GM12872 (cell line): ENCODE measurements at regions not wholly inside any gene's neighbourhood (a gene's known extent, or its start where the extent isn't known, plus 50 kb on each side); places are given as distances from the start of the nearest gene placed in this dataset.

ENCODE experiments used
- TF ChIP-seq, protein P1 (sequence below): IDR thresholded peaks from 3 replicates; pipeline ENCODE4 v1.5.1; 2011; ENCODE audit warnings: low read depth, mild to moderate bottlenecking, low read length, moderate library complexity; ENCODE audit not compliant: insufficient read depth

DNA sequence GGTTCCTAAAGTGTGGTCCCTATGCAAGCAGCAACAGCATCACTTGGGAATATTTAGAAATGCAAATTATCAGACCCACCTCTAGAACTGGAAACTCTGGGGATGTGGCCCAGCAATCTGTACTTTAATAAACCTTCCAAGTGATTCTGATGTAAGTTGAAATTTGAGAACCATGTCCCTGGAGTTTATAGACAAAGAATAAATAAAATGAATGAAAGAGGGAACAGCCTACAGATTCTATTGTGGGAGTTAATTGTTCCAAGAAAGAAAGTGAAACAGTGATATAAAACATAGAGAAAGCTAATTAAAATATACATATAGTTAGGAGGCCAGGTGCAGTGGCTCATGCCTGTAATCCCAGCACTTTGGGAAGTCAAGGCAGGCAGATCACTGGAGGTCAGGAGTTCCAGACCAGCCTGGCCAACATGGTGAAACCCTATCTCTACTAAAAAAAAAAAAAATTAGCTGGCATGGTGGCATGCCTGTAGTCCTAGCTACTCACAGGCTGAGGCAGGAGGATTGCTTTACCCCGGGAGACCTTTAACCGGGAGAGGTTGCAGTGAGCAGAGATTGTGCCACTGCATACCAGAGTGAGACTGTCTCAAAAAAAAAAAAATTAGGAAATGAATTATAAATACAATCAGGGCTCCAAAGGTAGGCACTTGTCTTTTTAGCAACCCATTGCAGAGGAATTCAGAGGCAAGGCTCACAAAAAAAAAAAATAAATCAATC, 507.5 kb downstream of the NAV3 start:
- TF ChIP-seq, protein P1, sequence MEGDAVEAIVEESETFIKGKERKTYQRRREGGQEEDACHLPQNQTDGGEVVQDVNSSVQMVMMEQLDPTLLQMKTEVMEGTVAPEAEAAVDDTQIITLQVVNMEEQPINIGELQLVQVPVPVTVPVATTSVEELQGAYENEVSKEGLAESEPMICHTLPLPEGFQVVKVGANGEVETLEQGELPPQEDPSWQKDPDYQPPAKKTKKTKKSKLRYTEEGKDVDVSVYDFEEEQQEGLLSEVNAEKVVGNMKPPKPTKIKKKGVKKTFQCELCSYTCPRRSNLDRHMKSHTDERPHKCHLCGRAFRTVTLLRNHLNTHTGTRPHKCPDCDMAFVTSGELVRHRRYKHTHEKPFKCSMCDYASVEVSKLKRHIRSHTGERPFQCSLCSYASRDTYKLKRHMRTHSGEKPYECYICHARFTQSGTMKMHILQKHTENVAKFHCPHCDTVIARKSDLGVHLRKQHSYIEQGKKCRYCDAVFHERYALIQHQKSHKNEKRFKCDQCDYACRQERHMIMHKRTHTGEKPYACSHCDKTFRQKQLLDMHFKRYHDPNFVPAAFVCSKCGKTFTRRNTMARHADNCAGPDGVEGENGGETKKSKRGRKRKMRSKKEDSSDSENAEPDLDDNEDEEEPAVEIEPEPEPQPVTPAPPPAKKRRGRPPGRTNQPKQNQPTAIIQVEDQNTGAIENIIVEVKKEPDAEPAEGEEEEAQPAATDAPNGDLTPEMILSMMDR = no peak

DNA sequence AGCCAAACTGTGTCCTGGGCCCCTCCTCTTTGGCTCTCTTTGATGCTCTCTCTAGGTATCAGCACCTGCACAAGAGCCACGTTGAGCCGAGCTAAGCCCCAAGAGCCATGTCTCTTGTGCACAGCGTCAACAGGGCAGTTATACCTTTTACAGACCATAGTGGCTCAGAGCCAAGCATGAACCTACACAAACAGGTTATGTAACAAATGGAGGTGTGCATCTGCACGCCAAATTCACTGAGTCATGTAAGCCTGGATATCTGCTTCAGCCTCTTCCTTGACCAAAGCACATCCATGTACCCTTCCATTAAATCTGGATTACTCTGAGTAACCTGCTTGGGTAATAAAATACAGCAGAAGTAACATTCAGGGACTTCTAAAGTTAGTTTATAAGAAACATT, 509.7 kb downstream of the NAV3 start:
- TF ChIP-seq, protein P1 = no peak

DNA sequence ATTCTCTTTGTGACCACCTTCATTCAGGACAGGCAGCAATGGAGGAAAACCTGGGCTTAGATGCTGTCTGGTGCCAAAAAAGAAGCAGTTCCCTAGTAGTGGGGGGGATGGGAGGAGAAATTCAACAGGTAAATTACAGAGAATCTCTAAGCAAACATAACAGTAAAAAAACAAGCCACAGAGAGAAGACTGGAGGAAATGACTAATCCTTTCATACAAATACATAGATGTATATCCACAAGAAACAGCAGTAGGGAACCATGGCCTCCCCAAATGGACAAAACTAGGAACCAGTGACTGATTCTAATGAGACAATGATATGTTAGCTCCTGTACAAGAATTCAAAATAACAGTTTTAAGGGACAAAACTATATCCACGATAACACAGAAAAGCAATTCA, 513.0 kb downstream of the NAV3 start:
- TF ChIP-seq, protein P1 = no peak

DNA sequence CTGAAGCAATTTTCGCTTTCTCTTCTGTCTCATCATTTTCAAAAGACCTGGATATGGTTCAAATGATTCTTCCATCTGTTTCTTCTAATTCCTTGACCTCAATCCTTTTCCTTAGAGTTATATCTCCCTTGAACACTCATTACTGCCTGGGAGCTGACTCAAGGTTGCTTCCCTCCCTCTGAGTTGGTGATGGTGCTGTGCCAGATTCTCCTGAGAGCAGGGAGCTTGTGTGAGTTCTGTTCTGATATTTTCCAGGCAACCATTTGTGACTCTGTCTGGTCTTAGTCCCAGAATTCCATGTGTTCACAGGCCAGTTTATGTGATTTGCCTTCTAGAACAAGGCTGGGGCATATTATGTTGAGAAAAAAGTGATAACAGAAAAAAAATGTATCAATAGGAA, 505.1 kb upstream of the SYT1 start:
- TF ChIP-seq, protein P1 = no peak

DNA sequence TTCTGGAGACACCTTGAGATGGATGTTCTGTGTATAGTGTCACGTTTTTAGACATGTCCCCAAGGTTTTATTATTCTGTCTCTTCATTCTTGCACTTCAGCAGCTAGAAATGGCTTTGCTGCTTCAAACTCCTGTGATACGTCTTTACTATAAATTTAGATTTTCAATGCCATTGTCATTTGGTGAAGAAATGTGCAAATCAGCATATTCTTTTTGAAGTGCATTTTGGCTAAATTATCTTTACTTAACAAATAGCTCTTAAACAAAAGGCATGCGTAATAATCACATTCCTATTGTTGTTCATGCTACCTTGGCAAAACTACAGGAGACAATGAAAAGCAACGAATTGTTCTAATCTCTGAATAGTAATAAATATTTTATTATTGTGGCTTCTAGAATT, 502.9 kb upstream of the SYT1 start:
- TF ChIP-seq, protein P1 = no peak

DNA sequence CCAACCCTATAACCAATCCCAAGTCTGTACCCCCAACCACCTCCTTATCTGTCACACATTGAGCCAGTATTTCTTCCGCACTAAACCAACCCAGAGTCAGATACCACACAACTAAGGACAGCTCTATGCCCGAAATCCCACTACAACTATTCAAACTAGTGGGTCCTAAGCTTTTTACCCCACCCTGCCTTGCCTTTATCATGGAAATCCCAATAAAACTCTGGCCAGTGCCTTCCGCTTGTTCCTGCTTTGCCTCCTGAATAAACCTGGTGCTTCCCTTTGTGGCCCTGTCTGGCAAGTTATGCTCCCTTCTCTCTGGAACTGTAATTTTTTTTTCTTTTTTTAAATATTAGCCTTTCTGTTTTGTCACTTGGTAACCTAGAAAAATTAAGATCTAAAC, 493.3 kb upstream of the SYT1 start:
- TF ChIP-seq, protein P1 = no peak

DNA sequence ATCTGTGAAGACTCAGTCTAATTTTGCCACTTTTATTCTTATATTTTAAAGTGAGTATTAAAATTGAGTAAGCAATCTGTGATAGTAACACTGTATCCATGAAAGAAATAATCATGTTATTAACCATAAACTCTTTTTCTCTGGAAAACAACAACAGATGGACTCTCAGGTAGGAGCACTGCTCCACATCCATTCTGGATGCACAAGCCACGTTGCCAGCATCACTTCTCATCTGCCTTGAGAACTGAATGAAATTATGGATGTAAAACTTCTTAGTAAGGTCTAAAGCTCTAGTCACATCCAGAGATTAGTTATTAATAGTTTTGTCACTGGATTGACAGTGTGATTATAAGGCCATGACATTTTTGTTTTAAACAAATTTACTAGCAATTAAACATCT, 489.1 kb upstream of the SYT1 start:
- TF ChIP-seq, protein P1 = no peak

DNA sequence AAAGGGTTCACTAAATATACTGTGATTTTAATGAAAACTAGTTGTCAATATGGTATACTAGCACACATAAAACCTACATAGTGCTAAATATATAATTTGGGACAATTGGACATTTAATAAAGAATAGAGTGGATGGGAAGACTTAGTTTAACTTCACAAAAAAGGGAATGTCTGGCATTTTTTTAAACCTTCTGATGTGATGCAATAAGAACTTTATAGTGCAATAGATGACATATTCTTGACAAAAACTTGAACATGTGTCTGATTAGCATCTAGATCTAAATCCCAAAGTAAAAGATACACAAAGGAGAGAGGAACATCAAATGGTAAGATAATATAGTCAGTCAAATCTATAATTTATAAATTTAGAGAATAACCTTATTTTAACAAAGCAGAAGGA, 488.3 kb upstream of the SYT1 start:
- TF ChIP-seq, protein P1 = no peak
